ENCODE measurements at regions not wholly inside any gene's neighbourhood (a gene's known extent, or its start where the extent isn't known, plus 50 kb on each side); places are given as distances from the start of the nearest gene placed in this dataset.

GRCh38 chr9:87148331-87149104 is 201.2 kb upstream of the GAS1 start:
- TF ChIP-seq EZH2 (IDR thresholded peaks at IDR 0.05; ENCODE audit: low read depth, unreplicated experiment) (no peak), POLR2AphosphoS5 (IDR thresholded peaks at IDR 0.05; ENCODE audit: low read depth) (0 out of 2 replicates have a peak, but pooled peaks have one; percentile 28), CTCF (conservative IDR thresholded peaks at IDR 0.05; ENCODE audit: low read depth in 2 of 2) (peak in 1 of 2 experiments; percentile 17; a peak in 1 of 4 replicates), NANOG (IDR thresholded peaks at IDR 0.05; ENCODE audit: borderline replicate concordance) (no peak), ETS1 (IDR thresholded peaks at IDR 0.05) (no peak)
